NOMO-1 treated with DMSO at 0.1 percent for 48 hours (cell line): ENCODE measurements at regions not wholly inside any gene's neighbourhood (a gene's known extent, or its start where the extent isn't known, plus 50 kb on each side); places are given as distances from the start of the nearest gene placed in this dataset.

Experiments
- DNase-seq: peaks from one replicate; lab custom pipeline; 2025; ENCODE audit not compliant: unreplicated experiment; lab: John Stamatoyannopoulos, UW

- DNase-seq = peak; percentile 82
These were observed 284.5 kb downstream of the XXYLT1 start for GRCh38 chr3:194986208-194987043.

GRCh38 chr3:194987571-194988494, 283.1 kb downstream of the XXYLT1 start:
- no peak for DNase-seq

GRCh38 chr3:194988495-194989165, 282.3 kb downstream of the XXYLT1 start:
- DNase-seq = no peak

- DNase-seq = no peak
These were observed 281.7 kb downstream of the XXYLT1 start for GRCh38 chr3:194989241-194989640.

- no peak for DNase-seq
These were observed 280.3 kb downstream of the XXYLT1 start for GRCh38 chr3:194990454-194991337.

GRCh38 chr3:194991338-194991654, 279.7 kb downstream of the XXYLT1 start:
- DNase-seq = no peak

- DNase-seq = no peak
These were observed 277.1 kb downstream of the XXYLT1 start for GRCh38 chr3:194993896-194994295.

GRCh38 chr3:194994551-194994981, 276.4 kb downstream of the XXYLT1 start:
- no peak for DNase-seq

- no peak for DNase-seq
These were observed 275.6 kb downstream of the XXYLT1 start for GRCh38 chr3:194995334-194995733.

GRCh38 chr3:194995922-194996321, 275.0 kb downstream of the XXYLT1 start:
- no peak for DNase-seq

- DNase-seq = no peak
These were observed 274.2 kb downstream of the XXYLT1 start for GRCh38 chr3:194996746-194997145.

- no peak for DNase-seq
These were observed 272.5 kb downstream of the XXYLT1 start for GRCh38 chr3:194998417-194998816.

- DNase-seq = no peak
These were observed 272.0 kb downstream of the XXYLT1 start for GRCh38 chr3:194998948-194999347.

GRCh38 chr3:194999491-194999890, 271.5 kb downstream of the XXYLT1 start:
- no peak for DNase-seq

- DNase-seq = no peak
These were observed 269.7 kb downstream of the XXYLT1 start for GRCh38 chr3:195001261-195001660.

GRCh38 chr3:195001961-195002861, 268.7 kb downstream of the XXYLT1 start:
- peak; percentile 68 for DNase-seq

- DNase-seq = peak; percentile 99
These were observed 267.7 kb downstream of the XXYLT1 start for GRCh38 chr3:195003006-195003892.

- no peak for DNase-seq
These were observed 267.1 kb downstream of the XXYLT1 start for GRCh38 chr3:195003893-195004289.
